ENCODE measurements at regions not wholly inside any gene's neighbourhood (a gene's known extent, or its start where the extent isn't known, plus 50 kb on each side); places are given as distances from the start of the nearest gene placed in this dataset.

DNA sequence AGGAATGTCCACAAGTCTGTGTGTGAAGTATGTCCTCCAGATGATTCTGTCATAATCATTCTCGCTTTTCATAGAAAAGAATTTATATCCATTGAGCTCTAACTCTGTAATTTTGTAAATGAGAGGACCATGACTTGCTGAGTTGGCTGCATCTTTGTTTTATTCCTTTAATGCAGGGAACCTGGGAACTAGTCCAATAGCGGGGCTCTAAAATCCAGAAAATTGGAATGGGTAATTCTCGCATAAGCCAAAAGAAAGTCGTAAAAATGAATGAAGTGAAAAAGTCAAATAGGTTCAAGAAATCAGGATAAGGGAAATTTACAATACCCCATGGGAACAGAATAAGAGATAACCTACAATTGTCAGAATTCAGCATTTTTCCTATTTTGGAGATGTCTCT lies 232.5 kb downstream of the RAB38 start:
- TF ChIP-seq Cebpa-rat (IDR thresholded peaks at IDR 0.05), result no peak
- H3K9ac ChIP-seq, result no peak overlapping the region
- H3K27ac ChIP-seq, result no peak overlapping the region
- H3K4me1 ChIP-seq, result no peaks in the 10 kb centered on the region
- H3K36me3 ChIP-seq, result no peaks in the 10 kb centered on the region
- H3K9me3 ChIP-seq (replicated peaks in 1 of 11), result no peaks in the 10 kb centered on the region
- no peaks in the 10 kb centered on the region for H3K27me3 ChIP-seq
- no peak overlapping the region for H3K4me3 ChIP-seq
- H3K4me2 ChIP-seq, result no peak overlapping the region
- H4K20me1 ChIP-seq, result no peaks in the 10 kb centered on the region

DNA sequence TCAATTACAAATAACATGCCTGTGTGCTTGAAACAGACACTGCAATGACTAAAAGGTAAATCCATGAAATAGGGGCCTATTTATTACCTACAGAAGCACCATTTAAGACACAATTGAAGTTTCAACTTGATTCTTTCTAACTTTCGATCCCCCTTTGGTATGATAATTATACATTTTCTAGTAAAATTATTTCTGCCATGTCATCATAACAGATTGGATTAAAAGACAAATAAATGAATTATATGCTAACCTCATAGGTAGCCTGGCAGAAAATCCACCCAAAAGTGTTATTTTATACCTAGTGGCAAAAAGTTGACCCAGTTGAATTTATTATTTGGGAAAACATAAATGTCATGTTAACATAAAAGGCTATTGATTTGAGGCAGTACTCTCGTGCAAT lies 241.1 kb downstream of the RAB38 start:
- no peaks in the 10 kb centered on the region for H3K36me3 ChIP-seq
- no peak for TF ChIP-seq Cebpa-rat (IDR thresholded peaks at IDR 0.05)
- H3K4me3 ChIP-seq, result no peak overlapping the region

GRCh38 chr11:87926250-87926970 lies 248.8 kb downstream of the RAB38 start:
- no peak overlapping the region for H3K4me3 ChIP-seq
- no peaks in the 10 kb centered on the region for H3K36me3 ChIP-seq
- H3K9ac ChIP-seq, result no peak overlapping the region
- no peak overlapping the region for H3K4me2 ChIP-seq
- H4K20me1 ChIP-seq, result no peaks in the 10 kb centered on the region
- no peaks in the 10 kb centered on the region for H3K27me3 ChIP-seq
- no peaks in the 10 kb centered on the region for H3K9me3 ChIP-seq (replicated peaks in 1 of 11)
- H3K27ac ChIP-seq, result no peak overlapping the region
- TF ChIP-seq Cebpa-rat (IDR thresholded peaks at IDR 0.05), result no peak
- H3K4me1 ChIP-seq, result no peaks in the 10 kb centered on the region

More for the DNA sequence above, 241.1 kb downstream of the RAB38 start:
- H3K27me3 ChIP-seq, result no peaks in the 10 kb centered on the region
- no peak overlapping the region for H3K4me2 ChIP-seq
- H3K9me3 ChIP-seq (replicated peaks in 1 of 11), result no peaks in the 10 kb centered on the region
- no peaks in the 10 kb centered on the region for H3K4me1 ChIP-seq
- H3K9ac ChIP-seq, result no peak overlapping the region
- no peaks in the 10 kb centered on the region for H4K20me1 ChIP-seq
- no peak overlapping the region for H3K27ac ChIP-seq

DNA sequence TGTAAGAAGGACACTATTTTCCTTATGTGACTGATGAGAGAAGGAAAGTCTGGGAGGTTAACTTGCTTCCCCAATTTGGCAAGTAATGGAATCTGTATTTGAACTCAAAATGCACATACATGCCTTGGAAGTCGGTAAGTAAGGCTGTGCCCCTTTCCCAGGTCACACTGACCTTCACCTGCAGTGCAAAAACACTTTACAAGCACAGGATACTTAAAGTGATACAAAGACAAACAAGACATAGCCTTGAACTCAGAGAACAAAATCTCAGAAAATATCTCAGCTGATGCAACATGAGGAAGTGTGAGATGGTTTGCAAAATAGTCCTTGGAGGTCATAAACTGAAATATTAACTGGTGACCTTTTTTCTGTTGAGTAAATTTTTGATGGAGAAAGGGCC lies 251.1 kb downstream of the RAB38 start:
- Histone ChIP-seq H3K36me3 (no peaks in the 10 kb centered on the region), H3K9me3 (replicated peaks in 1 of 11) (no peaks in the 10 kb centered on the region), H3K4me2 (no peak overlapping the region), H3K9ac (no peak overlapping the region), H3K4me1 (no peaks in the 10 kb centered on the region), H4K20me1 (no peaks in the 10 kb centered on the region), H3K4me3 (no peak overlapping the region), H3K27ac (no peak overlapping the region), H3K27me3 (no peaks in the 10 kb centered on the region)
- TF ChIP-seq Cebpa-rat (IDR thresholded peaks at IDR 0.05), result no peak

DNA sequence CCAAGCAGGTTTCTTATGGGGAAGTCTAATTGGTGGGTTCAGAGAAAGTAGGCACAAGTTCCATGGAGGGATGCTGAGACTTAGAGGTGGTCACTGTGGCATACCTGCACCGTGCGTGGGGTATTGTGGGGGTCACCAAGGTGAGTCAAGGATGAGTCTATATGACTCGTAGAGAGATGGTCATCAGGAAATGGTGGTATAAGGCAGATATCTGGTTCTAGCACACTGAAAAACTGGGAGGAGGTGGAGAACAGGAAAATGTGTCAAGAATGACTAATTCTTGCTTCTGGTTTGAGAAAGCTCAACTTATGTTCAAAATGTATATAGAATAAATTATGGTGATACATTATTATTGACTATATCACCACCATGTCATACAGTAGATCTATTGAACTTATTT lies 258.1 kb downstream of the RAB38 start:
- no peak for TF ChIP-seq Cebpa-rat (IDR thresholded peaks at IDR 0.05)
- no peaks in the 10 kb centered on the region for H3K9me3 ChIP-seq (replicated peaks in 1 of 11)

GRCh38 chr11:87909178-87909577 lies 266.1 kb downstream of the RAB38 start:
- Histone ChIP-seq H3K27me3 (no peaks in the 10 kb centered on the region), H4K20me1 (no peaks in the 10 kb centered on the region), H3K9me3 (replicated peaks in 1 of 11) (no peaks in the 10 kb centered on the region), H3K36me3 (no peaks in the 10 kb centered on the region), H3K4me1 (no peaks in the 10 kb centered on the region), H3K4me3 (no peak overlapping the region), H3K4me2 (no peak overlapping the region), H3K9ac (no peak overlapping the region), H3K27ac (no peak overlapping the region)
- no peak for TF ChIP-seq Cebpa-rat (IDR thresholded peaks at IDR 0.05)

More for the DNA sequence above, 258.1 kb downstream of the RAB38 start:
- H3K4me3 ChIP-seq, result no peak overlapping the region
- H3K27ac ChIP-seq, result no peak overlapping the region
- no peaks in the 10 kb centered on the region for H3K27me3 ChIP-seq
- H3K4me1 ChIP-seq, result no peaks in the 10 kb centered on the region
- no peaks in the 10 kb centered on the region for H4K20me1 ChIP-seq
- no peaks in the 10 kb centered on the region for H3K36me3 ChIP-seq
- H3K9ac ChIP-seq, result no peak overlapping the region
- H3K4me2 ChIP-seq, result no peak overlapping the region

- TF ChIP-seq Cebpa-rat (IDR thresholded peaks at IDR 0.05), result no peak
- Histone ChIP-seq H3K4me3 (no peak overlapping the region), H3K27me3 (no peaks in the 10 kb centered on the region)
These were observed 267.2 kb downstream of the RAB38 start for GRCh38 chr11:87908086-87908485.

GRCh38 chr11:87903345-87903744 lies 271.9 kb downstream of the RAB38 start:
- Histone ChIP-seq H4K20me1 (no peaks in the 10 kb centered on the region), H3K4me2 (no peak overlapping the region), H3K9me3 (replicated peaks in 1 of 11) (no peaks in the 10 kb centered on the region), H3K36me3 (no peaks in the 10 kb centered on the region), H3K9ac (no peak overlapping the region), H3K27ac (no peak overlapping the region), H3K4me3 (no peak overlapping the region), H3K27me3 (no peaks in the 10 kb centered on the region), H3K4me1 (no peaks in the 10 kb centered on the region)
- no peak for TF ChIP-seq Cebpa-rat (IDR thresholded peaks at IDR 0.05)

More at GRCh38 chr11:87908086-87908485, 267.2 kb downstream of the RAB38 start:
- Histone ChIP-seq H3K4me1 (no peaks in the 10 kb centered on the region), H3K4me2 (no peak overlapping the region), H3K36me3 (no peaks in the 10 kb centered on the region), H3K9ac (no peak overlapping the region), H3K9me3 (replicated peaks in 1 of 11) (no peaks in the 10 kb centered on the region), H3K27ac (no peak overlapping the region), H4K20me1 (no peaks in the 10 kb centered on the region)

DNA sequence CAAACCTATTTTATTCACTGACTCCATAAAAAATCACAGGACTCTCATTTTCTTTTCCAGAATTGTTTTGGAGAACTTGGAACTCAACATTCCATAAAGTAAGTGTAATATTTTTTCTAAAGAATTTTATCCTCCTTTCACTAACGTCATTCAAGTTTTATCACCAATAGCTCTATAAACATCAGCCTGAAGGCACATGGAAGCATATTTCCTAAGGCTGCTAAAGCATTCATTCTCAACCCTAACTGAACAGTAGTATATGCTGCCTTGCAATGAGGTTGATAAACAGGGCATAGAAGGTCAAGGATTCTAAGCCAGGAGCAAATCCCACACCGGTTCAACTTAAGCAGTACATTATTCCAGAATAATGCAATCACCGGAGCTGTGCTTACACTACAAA lies 273.9 kb downstream of the RAB38 start:
- no peaks in the 10 kb centered on the region for H3K27me3 ChIP-seq
- H3K4me2 ChIP-seq, result no peak overlapping the region
- no peaks in the 10 kb centered on the region for H3K9me3 ChIP-seq (replicated peaks in 1 of 11)
- H3K36me3 ChIP-seq, result no peaks in the 10 kb centered on the region
- no peak for TF ChIP-seq Cebpa-rat (IDR thresholded peaks at IDR 0.05)
- H3K4me1 ChIP-seq, result no peaks in the 10 kb centered on the region
- no peak overlapping the region for H3K9ac ChIP-seq
- H3K27ac ChIP-seq, result no peak overlapping the region; a peak in 1 of 22 replicates
- H4K20me1 ChIP-seq, result no peaks in the 10 kb centered on the region
- no peak overlapping the region for H3K4me3 ChIP-seq

DNA sequence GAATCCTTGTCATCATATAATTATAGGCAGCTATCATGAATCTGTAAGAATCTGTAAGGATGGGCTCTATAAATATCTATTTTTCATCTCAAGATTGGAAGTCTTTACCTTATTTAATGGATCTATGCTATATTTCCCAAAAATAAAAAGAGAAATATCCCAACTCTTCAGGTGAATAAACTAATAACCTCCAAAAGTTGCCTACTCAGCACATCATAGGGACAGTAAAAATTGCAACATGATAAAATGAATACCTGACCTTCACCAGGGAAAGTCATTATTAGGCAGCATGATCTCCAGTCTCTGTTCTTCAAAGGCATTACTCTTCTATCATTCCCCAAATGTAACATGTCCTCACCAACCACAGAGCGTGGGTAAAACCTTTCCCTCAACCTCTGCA lies 277.3 kb downstream of the RAB38 start:
- Histone ChIP-seq H3K4me1 (no peaks in the 10 kb centered on the region), H3K27me3 (no peaks in the 10 kb centered on the region), H3K9me3 (replicated peaks in 1 of 11) (no peaks in the 10 kb centered on the region), H3K36me3 (no peaks in the 10 kb centered on the region), H3K27ac (no peak overlapping the region), H3K4me2 (no peak overlapping the region), H4K20me1 (no peaks in the 10 kb centered on the region), H3K4me3 (no peak overlapping the region), H3K9ac (no peak overlapping the region)
- TF ChIP-seq Cebpa-rat (IDR thresholded peaks at IDR 0.05), result no peak
